ENCODE measurements at regions not wholly inside any gene's neighbourhood (a gene's known extent, or its start where the extent isn't known, plus 50 kb on each side); places are given as distances from the start of the nearest gene placed in this dataset.

- no peak for TF ChIP-seq CREM (CRISPR knock-in tag; IDR thresholded peaks at IDR 0.05)
- TF ChIP-seq CTCF (IDR thresholded peaks at IDR 0.05) = no peak
- TF ChIP-seq ZNF121 (CRISPR knock-in tag; IDR thresholded peaks at IDR 0.05) = no peak
- TF ChIP-seq, protein P1, sequence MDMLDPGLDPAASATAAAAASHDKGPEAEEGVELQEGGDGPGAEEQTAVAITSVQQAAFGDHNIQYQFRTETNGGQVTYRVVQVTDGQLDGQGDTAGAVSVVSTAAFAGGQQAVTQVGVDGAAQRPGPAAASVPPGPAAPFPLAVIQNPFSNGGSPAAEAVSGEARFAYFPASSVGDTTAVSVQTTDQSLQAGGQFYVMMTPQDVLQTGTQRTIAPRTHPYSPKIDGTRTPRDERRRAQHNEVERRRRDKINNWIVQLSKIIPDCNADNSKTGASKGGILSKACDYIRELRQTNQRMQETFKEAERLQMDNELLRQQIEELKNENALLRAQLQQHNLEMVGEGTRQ (CRISPR knock-in tag; IDR thresholded peaks at IDR 0.05) = no peak
- no peak for TF ChIP-seq CREB1 (CRISPR knock-in tag; IDR thresholded peaks at IDR 0.05)
- no peak for TF ChIP-seq ZNF317 (CRISPR knock-in tag; IDR thresholded peaks at IDR 0.05; ENCODE audit: borderline replicate concordance, low read depth)
- no peak for TF ChIP-seq ZNF425 (CRISPR knock-in tag; conservative IDR thresholded peaks at IDR 0.05)
- TF ChIP-seq ZBTB43 (CRISPR knock-in tag; IDR thresholded peaks at IDR 0.05) = no peak
- no peak for TF ChIP-seq ZNF512 (CRISPR knock-in tag; IDR thresholded peaks at IDR 0.05; ENCODE audit: borderline replicate concordance)
- TF ChIP-seq, protein P2, sequence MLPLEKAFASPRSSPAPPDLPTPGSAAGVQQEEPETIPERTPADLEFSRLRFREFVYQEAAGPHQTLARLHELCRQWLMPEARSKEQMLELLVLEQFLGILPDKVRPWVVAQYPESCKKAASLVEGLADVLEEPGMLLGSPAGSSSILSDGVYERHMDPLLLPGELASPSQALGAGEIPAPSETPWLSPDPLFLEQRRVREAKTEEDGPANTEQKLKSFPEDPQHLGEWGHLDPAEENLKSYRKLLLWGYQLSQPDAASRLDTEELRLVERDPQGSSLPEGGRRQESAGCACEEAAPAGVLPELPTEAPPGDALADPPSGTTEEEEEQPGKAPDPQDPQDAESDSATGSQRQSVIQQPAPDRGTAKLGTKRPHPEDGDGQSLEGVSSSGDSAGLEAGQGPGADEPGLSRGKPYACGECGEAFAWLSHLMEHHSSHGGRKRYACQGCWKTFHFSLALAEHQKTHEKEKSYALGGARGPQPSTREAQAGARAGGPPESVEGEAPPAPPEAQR (CRISPR knock-in tag; IDR thresholded peaks at IDR 0.05) = no peak
Observed at GRCh38 chr3:34583451-34583850, 785.0 kb downstream of the PDCD6IP start.

Measured in WTC11 (cell line).